Keratinocyte (primary cell): ENCODE measurements at regions not wholly inside any gene's neighbourhood (a gene's known extent, or its start where the extent isn't known, plus 50 kb on each side); places are given as distances from the start of the nearest gene placed in this dataset.

Source experiments
- CTCF ChIP-seq, 3 experiments: IDR thresholded peaks in 1 of 3; conservative IDR thresholded peaks in 1 of 3; optimal IDR thresholded peaks in 1 of 3; 2 replicates in 2 of 3; 3 replicates in 1 of 3; pipeline versions ENCODE3 to v1.5.1; 2011; ENCODE audit warnings: low read length in 3 of 3, mild to moderate bottlenecking in 3 of 3, moderate library complexity in 2 of 3, control low read depth in 1 of 3, inconsistent platforms in 1 of 3; ENCODE audit not compliant: insufficient read depth in 2 of 3; ENCODE audit errors: extremely low read depth in 1 of 3
- EZH2 ChIP-seq: IDR thresholded peaks from one replicate; pipeline ENCODE4 v1.6.1; 2012; ENCODE audit warnings: inconsistent platforms, mild to moderate bottlenecking, low read length, moderate library complexity

- no peak for TF ChIP-seq CTCF (optimal IDR thresholded peaks at IDR 0.05 in 1 of 3, IDR thresholded peaks at IDR 0.05 in 1 of 3, conservative IDR thresholded peaks at IDR 0.05 in 1 of 3; ENCODE audit: extremely low read depth in 1 of 3, insufficient read depth in 2 of 3, low read length in 3 of 3)
- no peak for TF ChIP-seq EZH2
Observed at GRCh38 chr17:27986805-27987684, 55.4 kb upstream of the NLK start.
